GM19043 (cell line): ENCODE measurements at regions not wholly inside any gene's neighbourhood (a gene's known extent, or its start where the extent isn't known, plus 50 kb on each side); places are given as distances from the start of the nearest gene placed in this dataset.
"Not testable (repeated sequence)": the region's sequence is repeated elsewhere in the genome, so short reads cannot be mapped to it uniquely, and the experiment has no call there.

Source experiments
- ATAC-seq: cut with Tn5 transposase; IDR thresholded peaks from one replicate; pipeline ENCODE4 v1.9.1; 2021; ENCODE audit warnings: low read depth; ENCODE audit not compliant: unreplicated experiment

- not testable (repeated sequence) for ATAC-seq
Measured at GRCh38 chr7:159335181-159335926, 190.7 kb upstream of the VIPR2 start.

- ATAC-seq, result not testable (repeated sequence)
Measured at GRCh38 chr7:159332854-159333479, 188.3 kb upstream of the VIPR2 start.

GRCh38 chr7:159331462-159331861, 186.8 kb upstream of the VIPR2 start:
- no peak for ATAC-seq

GRCh38 chr7:159329818-159330378, 185.2 kb upstream of the VIPR2 start:
- no peak for ATAC-seq

- ATAC-seq, result no peak
Measured at GRCh38 chr7:159328096-159328495, 183.4 kb upstream of the VIPR2 start.

GRCh38 chr7:159323359-159323758, 178.7 kb upstream of the VIPR2 start:
- no peak for ATAC-seq

- ATAC-seq, result no peak
Measured at GRCh38 chr7:159321278-159321677, 176.6 kb upstream of the VIPR2 start.

- ATAC-seq, result no peak
Measured at GRCh38 chr7:159318682-159319351, 174.2 kb upstream of the VIPR2 start.

GRCh38 chr7:159317294-159317693, 172.6 kb upstream of the VIPR2 start:
- no peak for ATAC-seq

- no peak for ATAC-seq
Measured at GRCh38 chr7:159311172-159311494, 166.5 kb upstream of the VIPR2 start.

GRCh38 chr7:159310457-159311171, 165.9 kb upstream of the VIPR2 start:
- no peak for ATAC-seq

- ATAC-seq, result not testable (repeated sequence)
Measured at GRCh38 chr7:159309214-159309613, 164.5 kb upstream of the VIPR2 start.

GRCh38 chr7:159306012-159306411, 161.3 kb upstream of the VIPR2 start:
- no peak for ATAC-seq

GRCh38 chr7:159305185-159305584, 160.5 kb upstream of the VIPR2 start:
- ATAC-seq, result not testable (repeated sequence)

GRCh38 chr7:159303510-159303909, 158.8 kb upstream of the VIPR2 start:
- ATAC-seq, result not testable (repeated sequence)

GRCh38 chr7:159296093-159296681, 151.5 kb upstream of the VIPR2 start:
- ATAC-seq, result no peak

GRCh38 chr7:159286487-159286886, 141.8 kb upstream of the VIPR2 start:
- not testable (repeated sequence) for ATAC-seq

- no peak for ATAC-seq
Measured at GRCh38 chr7:159281573-159281972, 136.9 kb upstream of the VIPR2 start.

- ATAC-seq, result no peak
Measured at GRCh38 chr7:159280008-159280407, 135.3 kb upstream of the VIPR2 start.

GRCh38 chr7:159272739-159273138, 128.1 kb upstream of the VIPR2 start:
- ATAC-seq, result no peak
